ENCODE measurements at regions not wholly inside any gene's neighbourhood (a gene's known extent, or its start where the extent isn't known, plus 50 kb on each side); places are given as distances from the start of the nearest gene placed in this dataset.

GRCh38 chr2:12032398-12032797 lies 286.0 kb downstream of the LPIN1 start:
- no peaks in the 10 kb centered on the region for H3K4me1 ChIP-seq (ENCODE audit: control insufficient read depth in 5 of 5, insufficient read depth in 5 of 5, low read length in 5 of 5)
- H3K27me3 ChIP-seq (ENCODE audit: control insufficient read depth in 5 of 5, insufficient read depth in 4 of 5, low read length in 5 of 5): no peaks in the 10 kb centered on the region
- H3K36me3 ChIP-seq (ENCODE audit: control insufficient read depth in 5 of 5, insufficient read depth in 5 of 5, low read length in 5 of 5): no peaks in the 10 kb centered on the region
- no peaks in the 10 kb centered on the region for H3K9me3 ChIP-seq (ENCODE audit: control insufficient read depth in 5 of 5, low read length in 5 of 5)
- H3K4me3 ChIP-seq (ENCODE audit: low read depth in 1 of 5, low read length in 5 of 5): no peak overlapping the region
- H3K9ac ChIP-seq (ENCODE audit: low read length in 5 of 5): no peak overlapping the region
- H3K27ac ChIP-seq (ENCODE audit: low read depth, low read length): no peak overlapping the region

GRCh38 chr2:12032975-12033374 lies 286.5 kb downstream of the LPIN1 start:
- Histone ChIP-seq H3K4me3 (ENCODE audit: low read depth in 1 of 5, low read length in 5 of 5) (no peak overlapping the region), H3K27ac (ENCODE audit: low read depth, low read length) (no peak overlapping the region)

GRCh38 chr2:12033494-12033893 lies 287.1 kb downstream of the LPIN1 start:
- no peaks in the 10 kb centered on the region for H3K36me3 ChIP-seq (ENCODE audit: control insufficient read depth in 5 of 5, insufficient read depth in 5 of 5, low read length in 5 of 5)
- no peak overlapping the region for H3K4me3 ChIP-seq (ENCODE audit: low read depth in 1 of 5, low read length in 5 of 5)
- H3K9ac ChIP-seq (ENCODE audit: low read length in 5 of 5): no peak overlapping the region
- no peaks in the 10 kb centered on the region for H3K4me1 ChIP-seq (ENCODE audit: control insufficient read depth in 5 of 5, insufficient read depth in 5 of 5, low read length in 5 of 5)
- H3K9me3 ChIP-seq (ENCODE audit: control insufficient read depth in 5 of 5, low read length in 5 of 5): no peaks in the 10 kb centered on the region
- H3K27ac ChIP-seq (ENCODE audit: low read depth, low read length): no peak overlapping the region
- H3K27me3 ChIP-seq (ENCODE audit: control insufficient read depth in 5 of 5, insufficient read depth in 4 of 5, low read length in 5 of 5): no peaks in the 10 kb centered on the region

More at GRCh38 chr2:12032975-12033374, 286.5 kb downstream of the LPIN1 start:
- no peaks in the 10 kb centered on the region for H3K4me1 ChIP-seq (ENCODE audit: control insufficient read depth in 5 of 5, insufficient read depth in 5 of 5, low read length in 5 of 5)
- no peaks in the 10 kb centered on the region for H3K27me3 ChIP-seq (ENCODE audit: control insufficient read depth in 5 of 5, insufficient read depth in 4 of 5, low read length in 5 of 5)
- H3K36me3 ChIP-seq (ENCODE audit: control insufficient read depth in 5 of 5, insufficient read depth in 5 of 5, low read length in 5 of 5): no peaks in the 10 kb centered on the region
- H3K9ac ChIP-seq (ENCODE audit: low read length in 5 of 5): no peak overlapping the region
- H3K9me3 ChIP-seq (ENCODE audit: control insufficient read depth in 5 of 5, low read length in 5 of 5): no peaks in the 10 kb centered on the region

GRCh38 chr2:12034382-12034781 lies 287.9 kb downstream of the LPIN1 start:
- no peaks in the 10 kb centered on the region for H3K4me1 ChIP-seq (ENCODE audit: control insufficient read depth in 5 of 5, insufficient read depth in 5 of 5, low read length in 5 of 5)
- no peaks in the 10 kb centered on the region for H3K36me3 ChIP-seq (ENCODE audit: control insufficient read depth in 5 of 5, insufficient read depth in 5 of 5, low read length in 5 of 5)
- no peaks in the 10 kb centered on the region for H3K27me3 ChIP-seq (ENCODE audit: control insufficient read depth in 5 of 5, insufficient read depth in 4 of 5, low read length in 5 of 5)
- no peak overlapping the region for H3K27ac ChIP-seq (ENCODE audit: low read depth, low read length)
- H3K4me3 ChIP-seq (ENCODE audit: low read depth in 1 of 5, low read length in 5 of 5): no peak overlapping the region
- H3K9ac ChIP-seq (ENCODE audit: low read length in 5 of 5): no peak overlapping the region
- H3K9me3 ChIP-seq (ENCODE audit: control insufficient read depth in 5 of 5, low read length in 5 of 5): no peaks in the 10 kb centered on the region

GRCh38 chr2:12035029-12035720 lies 288.7 kb downstream of the LPIN1 start:
- Histone ChIP-seq H3K27ac (ENCODE audit: low read depth, low read length) (no peak overlapping the region), H3K9ac (ENCODE audit: low read length in 5 of 5) (no peak overlapping the region), H3K9me3 (ENCODE audit: control insufficient read depth in 5 of 5, low read length in 5 of 5) (no peaks in the 10 kb centered on the region), H3K36me3 (ENCODE audit: control insufficient read depth in 5 of 5, insufficient read depth in 5 of 5, low read length in 5 of 5) (no peaks in the 10 kb centered on the region), H3K4me1 (ENCODE audit: control insufficient read depth in 5 of 5, insufficient read depth in 5 of 5, low read length in 5 of 5) (peaks cover 0 to 3% (median 0%) of the 10 kb centered on the region in 5 donors), H3K4me3 (ENCODE audit: low read depth in 1 of 5, low read length in 5 of 5) (no peak overlapping the region), H3K27me3 (ENCODE audit: control insufficient read depth in 5 of 5, insufficient read depth in 4 of 5, low read length in 5 of 5) (peaks cover 0 to 2% (median 0%) of the 10 kb centered on the region in 5 donors)

GRCh38 chr2:12035956-12036639 lies 289.7 kb downstream of the LPIN1 start:
- Histone ChIP-seq H3K4me1 (ENCODE audit: control insufficient read depth in 5 of 5, insufficient read depth in 5 of 5, low read length in 5 of 5) (peaks cover 0 to 3% (median 0%) of the 10 kb centered on the region in 5 donors), H3K36me3 (ENCODE audit: control insufficient read depth in 5 of 5, insufficient read depth in 5 of 5, low read length in 5 of 5) (no peaks in the 10 kb centered on the region), H3K27me3 (ENCODE audit: control insufficient read depth in 5 of 5, insufficient read depth in 4 of 5, low read length in 5 of 5) (peaks cover 0 to 2% (median 0%) of the 10 kb centered on the region in 5 donors), H3K9ac (ENCODE audit: low read length in 5 of 5) (no peak overlapping the region), H3K4me3 (ENCODE audit: low read depth in 1 of 5, low read length in 5 of 5) (no peak overlapping the region), H3K9me3 (ENCODE audit: control insufficient read depth in 5 of 5, low read length in 5 of 5) (no peaks in the 10 kb centered on the region), H3K27ac (ENCODE audit: low read depth, low read length) (no peak overlapping the region)

- Histone ChIP-seq H3K4me1 (ENCODE audit: control insufficient read depth in 5 of 5, insufficient read depth in 5 of 5, low read length in 5 of 5) (peaks cover 0 to 3% (median 0%) of the 10 kb centered on the region in 5 donors), H3K27ac (ENCODE audit: low read depth, low read length) (no peak overlapping the region), H3K9me3 (ENCODE audit: control insufficient read depth in 5 of 5, low read length in 5 of 5) (no peaks in the 10 kb centered on the region), H3K27me3 (ENCODE audit: control insufficient read depth in 5 of 5, insufficient read depth in 4 of 5, low read length in 5 of 5) (peaks cover 0 to 2% (median 0%) of the 10 kb centered on the region in 5 donors), H3K9ac (ENCODE audit: low read length in 5 of 5) (no peak overlapping the region), H3K4me3 (ENCODE audit: low read depth in 1 of 5, low read length in 5 of 5) (no peak overlapping the region), H3K36me3 (ENCODE audit: control insufficient read depth in 5 of 5, insufficient read depth in 5 of 5, low read length in 5 of 5) (no peaks in the 10 kb centered on the region)
Observed at GRCh38 chr2:12036640-12036983, 290.2 kb downstream of the LPIN1 start.

- Histone ChIP-seq H3K27me3 (ENCODE audit: control insufficient read depth in 5 of 5, insufficient read depth in 4 of 5, low read length in 5 of 5) (peaks cover 0 to 2% (median 0%) of the 10 kb centered on the region in 5 donors), H3K9me3 (ENCODE audit: control insufficient read depth in 5 of 5, low read length in 5 of 5) (no peaks in the 10 kb centered on the region), H3K4me1 (ENCODE audit: control insufficient read depth in 5 of 5, insufficient read depth in 5 of 5, low read length in 5 of 5) (peaks cover 0 to 3% (median 0%) of the 10 kb centered on the region in 5 donors), H3K36me3 (ENCODE audit: control insufficient read depth in 5 of 5, insufficient read depth in 5 of 5, low read length in 5 of 5) (no peaks in the 10 kb centered on the region), H3K27ac (ENCODE audit: low read depth, low read length) (no peak overlapping the region), H3K4me3 (ENCODE audit: low read depth in 1 of 5, low read length in 5 of 5) (no peak overlapping the region), H3K9ac (ENCODE audit: low read length in 5 of 5) (no peak overlapping the region)
Observed at GRCh38 chr2:12037301-12037700, 290.9 kb downstream of the LPIN1 start.

- no peak overlapping the region for H3K27ac ChIP-seq (ENCODE audit: low read depth, low read length)
- H3K36me3 ChIP-seq (ENCODE audit: control insufficient read depth in 5 of 5, insufficient read depth in 5 of 5, low read length in 5 of 5): no peaks in the 10 kb centered on the region
- peaks cover 1 to 5% (median 3%) of the 10 kb centered on the region in 5 donors for H3K4me1 ChIP-seq (ENCODE audit: control insufficient read depth in 5 of 5, insufficient read depth in 5 of 5, low read length in 5 of 5)
- H3K4me3 ChIP-seq (ENCODE audit: low read depth in 1 of 5, low read length in 5 of 5): no peak overlapping the region
- H3K27me3 ChIP-seq (ENCODE audit: control insufficient read depth in 5 of 5, insufficient read depth in 4 of 5, low read length in 5 of 5): peaks cover 0 to 2% (median 0%) of the 10 kb centered on the region in 5 donors
- no peak overlapping the region for H3K9ac ChIP-seq (ENCODE audit: low read length in 5 of 5)
- H3K9me3 ChIP-seq (ENCODE audit: control insufficient read depth in 5 of 5, low read length in 5 of 5): no peaks in the 10 kb centered on the region
Observed at GRCh38 chr2:12041236-12041635, 294.8 kb downstream of the LPIN1 start.

- H3K9ac ChIP-seq (ENCODE audit: low read length in 5 of 5): no peak overlapping the region
Observed at GRCh38 chr2:12043131-12043530, 296.7 kb downstream of the LPIN1 start.

More at GRCh38 chr2:12043131-12043530, 296.7 kb downstream of the LPIN1 start:
- Histone ChIP-seq H3K4me1 (ENCODE audit: control insufficient read depth in 5 of 5, insufficient read depth in 5 of 5, low read length in 5 of 5) (peaks cover 3 to 8% (median 7%) of the 10 kb centered on the region in 5 donors), H3K27ac (ENCODE audit: low read depth, low read length) (no peak overlapping the region), H3K4me3 (ENCODE audit: low read depth in 1 of 5, low read length in 5 of 5) (no peak overlapping the region), H3K27me3 (ENCODE audit: control insufficient read depth in 5 of 5, insufficient read depth in 4 of 5, low read length in 5 of 5) (peaks cover 0 to 2% (median 0%) of the 10 kb centered on the region in 5 donors), H3K9me3 (ENCODE audit: control insufficient read depth in 5 of 5, low read length in 5 of 5) (no peaks in the 10 kb centered on the region), H3K36me3 (ENCODE audit: control insufficient read depth in 5 of 5, insufficient read depth in 5 of 5, low read length in 5 of 5) (no peaks in the 10 kb centered on the region)

Measured in subcutaneous abdominal adipose tissue (tissue), 5 donors.